ENCODE measurements at regions not wholly inside any gene's neighbourhood (a gene's known extent, or its start where the extent isn't known, plus 50 kb on each side); places are given as distances from the start of the nearest gene placed in this dataset.

- ATAC-seq (no peak), DNase-seq (no peak)
- peaks cover 6% of the 10 kb centered on the region for H3K9me3 Mint-ChIP-seq (ENCODE audit: low read depth)
- H3K27ac Mint-ChIP-seq, result no peak overlapping the region
- no peaks in the 10 kb centered on the region for H3K4me1 Mint-ChIP-seq
- CTCF ChIA-PET, result no interaction called here
- no peak overlapping the region for H3K4me3 Mint-ChIP-seq
- peaks cover 17% of the 10 kb centered on the region for H3K27me3 Mint-ChIP-seq
- peaks cover 1% of the 10 kb centered on the region for H3K36me3 Mint-ChIP-seq
These were observed 78.7 kb upstream of the ITGA6 start for GRCh38 chr2:172348555-172349288.

GRCh38 chr2:172350839-172351479 is 76.4 kb upstream of the ITGA6 start:
- CTCF ChIA-PET, result no interaction called here
- Mint-ChIP-seq H3K27me3 (peaks cover 16% of the 10 kb centered on the region), H3K27ac (no peak overlapping the region), H3K36me3 (no peaks in the 10 kb centered on the region), H3K9me3 (ENCODE audit: low read depth) (no peaks in the 10 kb centered on the region), H3K4me3 (no peak overlapping the region), H3K4me1 (no peaks in the 10 kb centered on the region)
- ATAC-seq, result no peak
- no peak for DNase-seq

GRCh38 chr2:172351586-172351985 is 75.8 kb upstream of the ITGA6 start:
- CTCF ChIA-PET, result no interaction called here
- DNase-seq (no peak), ATAC-seq (no peak)
- no peak overlapping the region for H3K4me3 Mint-ChIP-seq
- H3K9me3 Mint-ChIP-seq (ENCODE audit: low read depth), result no peaks in the 10 kb centered on the region
- no peaks in the 10 kb centered on the region for H3K4me1 Mint-ChIP-seq
- H3K27me3 Mint-ChIP-seq, result peaks cover 13% of the 10 kb centered on the region
- no peak overlapping the region for H3K27ac Mint-ChIP-seq
- no peaks in the 10 kb centered on the region for H3K36me3 Mint-ChIP-seq

- H3K36me3 Mint-ChIP-seq, result no peaks in the 10 kb centered on the region
- H3K27ac Mint-ChIP-seq, result no peak overlapping the region
- no peak overlapping the region for H3K4me3 Mint-ChIP-seq
- ATAC-seq, result no peak
- H3K27me3 Mint-ChIP-seq, result no peaks in the 10 kb centered on the region
- CTCF ChIA-PET, result no interaction called here
- no peaks in the 10 kb centered on the region for H3K9me3 Mint-ChIP-seq (ENCODE audit: low read depth)
- no peak for DNase-seq
- no peaks in the 10 kb centered on the region for H3K4me1 Mint-ChIP-seq
These were observed 73.0 kb upstream of the ITGA6 start for GRCh38 chr2:172354347-172354746.

- H3K27me3 Mint-ChIP-seq, result no peaks in the 10 kb centered on the region
- H3K9me3 Mint-ChIP-seq (ENCODE audit: low read depth), result no peaks in the 10 kb centered on the region
- no peak overlapping the region for H3K27ac Mint-ChIP-seq
- no peak overlapping the region for H3K4me3 Mint-ChIP-seq
- ATAC-seq, result no peak
- DNase-seq, result no peak
- no peaks in the 10 kb centered on the region for H3K36me3 Mint-ChIP-seq
- CTCF ChIA-PET, result no interaction called here
- H3K4me1 Mint-ChIP-seq, result no peaks in the 10 kb centered on the region
These were observed 69.9 kb upstream of the ITGA6 start for GRCh38 chr2:172357442-172357841.

- ATAC-seq, result no peak
- Mint-ChIP-seq H3K27me3 (no peaks in the 10 kb centered on the region), H3K27ac (no peak overlapping the region), H3K4me1 (no peaks in the 10 kb centered on the region), H3K4me3 (no peak overlapping the region), H3K36me3 (no peaks in the 10 kb centered on the region), H3K9me3 (ENCODE audit: low read depth) (no peaks in the 10 kb centered on the region)
- CTCF ChIA-PET, result no interaction called here
- no peak for DNase-seq
These were observed 68.5 kb upstream of the ITGA6 start for GRCh38 chr2:172358691-172359556.

- no peak overlapping the region for H3K4me3 Mint-ChIP-seq
- H3K27me3 Mint-ChIP-seq, result no peaks in the 10 kb centered on the region
- DNase-seq (no peak), ATAC-seq (no peak)
- CTCF ChIA-PET, result no interaction called here
- H3K9me3 Mint-ChIP-seq (ENCODE audit: low read depth), result no peaks in the 10 kb centered on the region
- H3K36me3 Mint-ChIP-seq, result no peaks in the 10 kb centered on the region
- no peaks in the 10 kb centered on the region for H3K4me1 Mint-ChIP-seq
- no peak overlapping the region for H3K27ac Mint-ChIP-seq
These were observed 66.0 kb upstream of the ITGA6 start for GRCh38 chr2:172361360-172361759.

- H3K4me3 Mint-ChIP-seq, result no peak overlapping the region
- ATAC-seq (no peak), DNase-seq (no peak)
- no peaks in the 10 kb centered on the region for H3K9me3 Mint-ChIP-seq (ENCODE audit: low read depth)
- H3K27me3 Mint-ChIP-seq, result no peaks in the 10 kb centered on the region
- H3K36me3 Mint-ChIP-seq, result no peaks in the 10 kb centered on the region
- CTCF ChIA-PET, result no interaction called here
- H3K4me1 Mint-ChIP-seq, result no peaks in the 10 kb centered on the region
- no peak overlapping the region for H3K27ac Mint-ChIP-seq
These were observed 65.5 kb upstream of the ITGA6 start for GRCh38 chr2:172361840-172362239.

GRCh38 chr2:172364261-172364660 is 63.1 kb upstream of the ITGA6 start:
- ATAC-seq (no peak), DNase-seq (no peak)
- no peaks in the 10 kb centered on the region for H3K36me3 Mint-ChIP-seq
- no peaks in the 10 kb centered on the region for H3K27me3 Mint-ChIP-seq
- H3K27ac Mint-ChIP-seq, result no peak overlapping the region
- H3K4me3 Mint-ChIP-seq, result no peak overlapping the region
- H3K9me3 Mint-ChIP-seq (ENCODE audit: low read depth), result no peaks in the 10 kb centered on the region
- CTCF ChIA-PET, result interaction anchor here (1.2 kb wide), 1 partner anchor 20 kb away, joined by 4 read pairs; no protein-coding TSS in a partner anchor
- no peaks in the 10 kb centered on the region for H3K4me1 Mint-ChIP-seq

- no peaks in the 10 kb centered on the region for H3K36me3 Mint-ChIP-seq
- H3K9me3 Mint-ChIP-seq (ENCODE audit: low read depth), result no peaks in the 10 kb centered on the region
- H3K4me1 Mint-ChIP-seq, result no peaks in the 10 kb centered on the region
- no peak overlapping the region for H3K27ac Mint-ChIP-seq
- no peak overlapping the region for H3K4me3 Mint-ChIP-seq
- ATAC-seq (no peak), DNase-seq (no peak)
- CTCF ChIA-PET, result interaction anchor here (0.8 to 1.1 kb wide), 2 partner anchors 11 to 100 kb away, joined by 3 to 4 read pairs; no protein-coding TSS in a partner anchor
- H3K27me3 Mint-ChIP-seq, result peaks cover 6% of the 10 kb centered on the region
These were observed 60.7 kb upstream of the ITGA6 start for GRCh38 chr2:172366596-172367150.

GRCh38 chr2:172370821-172371455 is 56.4 kb upstream of the ITGA6 start:
- CTCF ChIA-PET, result no interaction called here
- H3K36me3 Mint-ChIP-seq, result no peaks in the 10 kb centered on the region
- DNase-seq, result no peak
- no peak overlapping the region for H3K27ac Mint-ChIP-seq
- no peaks in the 10 kb centered on the region for H3K4me1 Mint-ChIP-seq
- no peak overlapping the region for H3K4me3 Mint-ChIP-seq
- no peaks in the 10 kb centered on the region for H3K9me3 Mint-ChIP-seq (ENCODE audit: low read depth)
- ATAC-seq, result no peak
- H3K27me3 Mint-ChIP-seq, result peaks cover 25% of the 10 kb centered on the region

- no peak overlapping the region for H3K4me3 Mint-ChIP-seq
- no peaks in the 10 kb centered on the region for H3K9me3 Mint-ChIP-seq (ENCODE audit: low read depth)
- DNase-seq (no peak), ATAC-seq (no peak)
- no peak overlapping the region for H3K27ac Mint-ChIP-seq
- no peaks in the 10 kb centered on the region for H3K36me3 Mint-ChIP-seq
- H3K4me1 Mint-ChIP-seq, result no peaks in the 10 kb centered on the region
- CTCF ChIA-PET, result no interaction called here
- peaks cover 25% of the 10 kb centered on the region for H3K27me3 Mint-ChIP-seq
These were observed 55.0 kb upstream of the ITGA6 start for GRCh38 chr2:172372436-172372835.

- no peaks in the 10 kb centered on the region for H3K36me3 Mint-ChIP-seq
These were observed 54.3 kb upstream of the ITGA6 start for GRCh38 chr2:172373076-172373475.

More at GRCh38 chr2:172373076-172373475, 54.3 kb upstream of the ITGA6 start:
- peaks cover 25% of the 10 kb centered on the region for H3K27me3 Mint-ChIP-seq
- ATAC-seq, result no peak
- no peaks in the 10 kb centered on the region for H3K9me3 Mint-ChIP-seq (ENCODE audit: low read depth)
- H3K4me1 Mint-ChIP-seq, result no peaks in the 10 kb centered on the region
- no peak overlapping the region for H3K4me3 Mint-ChIP-seq
- CTCF ChIA-PET, result no interaction called here
- no peak overlapping the region for H3K27ac Mint-ChIP-seq
- no peak for DNase-seq
